ENCODE measurements at regions not wholly inside any gene's neighbourhood (a gene's known extent, or its start where the extent isn't known, plus 50 kb on each side); places are given as distances from the start of the nearest gene placed in this dataset.

- TF ChIP-seq EP300 (IDR thresholded peaks at IDR 0.05; ENCODE audit: borderline replicate concordance in 1 of 2, control insufficient read depth in 1 of 2, low read depth in 2 of 2, low read length in 2 of 2) = no peak
- TF ChIP-seq SP1 (IDR thresholded peaks at IDR 0.05; ENCODE audit: low read depth, low read length) = no peak
- TF ChIP-seq MTA2 (IDR thresholded peaks at IDR 0.05; ENCODE audit: low read depth) = no peak
- no peak for TF ChIP-seq CBX5 (IDR thresholded peaks at IDR 0.05; ENCODE audit: low read depth)
- TF ChIP-seq CBX3 (IDR thresholded peaks at IDR 0.05; ENCODE audit: borderline replicate concordance, low read depth) = no peak
- TF ChIP-seq ZNF592 (IDR thresholded peaks at IDR 0.05) = no peak
- no peak for TF ChIP-seq POLR2AphosphoS2 (IDR thresholded peaks at IDR 0.05; ENCODE audit: low read depth, low read length)
- no peak for TF ChIP-seq PBX3 (IDR thresholded peaks at IDR 0.05; ENCODE audit: insufficient replicate concordance, low read depth, low read length)
- no peak for TF ChIP-seq PKNOX1 (IDR thresholded peaks at IDR 0.05)
- TF ChIP-seq E2F4 (IDR thresholded peaks at IDR 0.05; ENCODE audit: low read depth, low read length) = no peak
- TF ChIP-seq ZNF217 (IDR thresholded peaks at IDR 0.05) = no peak
- no peak for TF ChIP-seq CHD1 (IDR thresholded peaks at IDR 0.05; ENCODE audit: low read depth, low read length)
These were observed 123.4 kb upstream of the MEF2A start (continued) for GRCh38 chr15:99442252-99442897.
